H9 (cell line): ENCODE measurements at regions not wholly inside any gene's neighbourhood (a gene's known extent, or its start where the extent isn't known, plus 50 kb on each side); places are given as distances from the start of the nearest gene placed in this dataset.

Source experiments
- DNase-seq: peaks from one replicate; pipeline ENCODE4 v3.0.0-alpha.2; 2017
- H2AFZ ChIP-seq: one replicate; pipeline ENCODE4 v1.6.1; 2013; ENCODE audit warnings: mild to moderate bottlenecking, low read length, control low read depth, moderate library complexity
- H2AK5ac ChIP-seq: 2 replicates; pipeline ENCODE4 v1.6.1; 2013; ENCODE audit warnings: low read length, control low read depth, mixed read lengths; ENCODE audit not compliant: insufficient read length
- H2BK120ac ChIP-seq: one replicate; pipeline ENCODE4 v1.6.1; 2013; ENCODE audit warnings: low read depth, mild to moderate bottlenecking, low read length, control low read depth, inconsistent platforms; ENCODE audit not compliant: poor library complexity, severe bottlenecking
- H2BK12ac ChIP-seq: 2 replicates; pipeline ENCODE4 v1.6.1; 2013; ENCODE audit warnings: low read length, control low read depth, mixed read lengths, low read depth; ENCODE audit not compliant: insufficient read length
- H2BK15ac ChIP-seq: 2 replicates; pipeline ENCODE4 v1.6.1; 2013; ENCODE audit warnings: low read depth, low read length, control low read depth
- H2BK20ac ChIP-seq: one replicate; pipeline ENCODE4 v1.6.1; 2013; ENCODE audit warnings: low read depth, mild to moderate bottlenecking, low read length, control low read depth, inconsistent platforms; ENCODE audit not compliant: poor library complexity, severe bottlenecking
- H2BK5ac ChIP-seq: 2 replicates; pipeline ENCODE4 v1.6.1; 2013; ENCODE audit warnings: low read length, control low read depth, mixed read lengths; ENCODE audit not compliant: insufficient read length
- H3K14ac ChIP-seq: 2 replicates; pipeline ENCODE4 v1.6.1; 2013; ENCODE audit warnings: low read length, control low read depth; ENCODE audit not compliant: insufficient read depth
- H3K18ac ChIP-seq: 2 replicates; pipeline ENCODE4 v1.6.1; 2013; ENCODE audit warnings: low read depth, mild to moderate bottlenecking, mixed read lengths, low read length, control low read depth; ENCODE audit not compliant: insufficient read length
- H3K23ac ChIP-seq: 2 replicates; pipeline ENCODE4 v1.6.1; 2013; ENCODE audit warnings: low read length, control low read depth, mixed read lengths, low read depth; ENCODE audit not compliant: insufficient read length
- H3K23me2 ChIP-seq: 2 replicates; pipeline ENCODE4 v1.6.1; 2013; ENCODE audit warnings: low read depth, mild to moderate bottlenecking, mixed read lengths, low read length, control low read depth; ENCODE audit not compliant: insufficient read length, poor library complexity, severe bottlenecking
- H3K27ac ChIP-seq: 2 replicates; pipeline ENCODE4 v1.5.1; 2013; ENCODE audit warnings: low read length, control low read depth, mixed read lengths, low read depth; ENCODE audit not compliant: insufficient read length
- H3K27me3 ChIP-seq: 2 replicates; pipeline ENCODE4 v1.6.1; 2013; ENCODE audit warnings: low read length, control low read depth, inconsistent platforms; ENCODE audit not compliant: insufficient read depth
- H3K4ac ChIP-seq: 2 replicates; pipeline ENCODE4 v1.6.1; 2013; ENCODE audit warnings: low read depth, mild to moderate bottlenecking, control low read depth, inconsistent platforms, low read length, moderate library complexity
- H3K4me1 ChIP-seq: 2 replicates; pipeline ENCODE4 v1.6.1; 2013; ENCODE audit warnings: low read length, control low read depth, inconsistent platforms; ENCODE audit not compliant: insufficient read depth
- H3K4me2 ChIP-seq: 2 replicates; pipeline ENCODE4 v1.6.1; 2013; ENCODE audit warnings: low read length, control low read depth, mixed read lengths; ENCODE audit not compliant: insufficient read length, insufficient read depth
- H3K56ac ChIP-seq: 2 replicates; pipeline ENCODE4 v1.6.1; 2013; ENCODE audit warnings: low read depth, mild to moderate bottlenecking, mixed read lengths, low read length, control low read depth; ENCODE audit not compliant: insufficient read length
- H3K79me1 ChIP-seq: 2 replicates; pipeline ENCODE4 v1.6.1; 2013; ENCODE audit warnings: low read depth, mild to moderate bottlenecking, moderate library complexity, low read length, control low read depth, inconsistent platforms; ENCODE audit not compliant: insufficient read depth, poor library complexity, severe bottlenecking
- H3K79me2 ChIP-seq: 2 replicates; pipeline ENCODE4 v1.6.1; 2013; ENCODE audit warnings: low read length, control low read depth, inconsistent platforms; ENCODE audit not compliant: insufficient read depth
- H3K9ac ChIP-seq: 2 replicates; pipeline ENCODE4 v1.6.1; 2013; ENCODE audit warnings: low read length, control low read depth, mixed read lengths; ENCODE audit not compliant: insufficient read length; ENCODE audit errors: extremely low read depth
- H3K9me3 ChIP-seq: one replicate; pipeline ENCODE4 v1.6.1; 2013; ENCODE audit warnings: low read depth, low read length, inconsistent platforms; ENCODE audit not compliant: control insufficient read depth
- H3T11ph ChIP-seq: one replicate; pipeline ENCODE4 v1.6.1; 2013; ENCODE audit warnings: mild to moderate bottlenecking, low read length, control low read depth, inconsistent platforms
- H4K20me1 ChIP-seq: one replicate; pipeline ENCODE4 v1.6.1; 2013; ENCODE audit not compliant: control insufficient read depth, insufficient read length, insufficient read depth
- H4K5ac ChIP-seq: 2 replicates; pipeline ENCODE4 v1.6.1; 2013; ENCODE audit warnings: low read depth, mild to moderate bottlenecking, mixed read lengths, low read length, control low read depth; ENCODE audit not compliant: insufficient read length
- H4K8ac ChIP-seq: replicated peaks from 2 replicates; pipeline ENCODE4 v1.6.1; 2013; ENCODE audit warnings: low read length, control low read depth, mixed read lengths, low read depth; ENCODE audit not compliant: insufficient read length
- H4K91ac ChIP-seq: 2 replicates; pipeline ENCODE4 v1.6.1; 2013; ENCODE audit warnings: low read depth, mild to moderate bottlenecking, moderate library complexity, mixed read lengths, low read length, control low read depth; ENCODE audit not compliant: insufficient read length
- H3K27ac Mint-ChIP-seq, 3 experiments: 2 replicates in 2 of 3; 3 replicates in 1 of 3; pipeline ENCODE4 v1.8.0; 2020 to 2021; ENCODE audit warnings: mixed read lengths in 3 of 3, mild to moderate bottlenecking in 1 of 3, moderate library complexity in 1 of 3
- H3K27me3 Mint-ChIP-seq: 2 replicates; pipeline ENCODE4 v1.8.0; 2021; ENCODE audit warnings: low read depth, mild to moderate bottlenecking, moderate library complexity, mixed read lengths
- H3K36me3 Mint-ChIP-seq, 3 experiments: 2 replicates in 2 of 3; 3 replicates in 1 of 3; pipeline ENCODE4 v1.8.0; 2020 to 2021; ENCODE audit warnings: low read depth in 3 of 3, mixed read lengths in 3 of 3; ENCODE audit not compliant: insufficient read depth in 1 of 3
- H3K4me1 Mint-ChIP-seq, 2 experiments: 2 replicates each; pipeline ENCODE4 v1.8.0; 2020; ENCODE audit warnings: mixed read lengths in 2 of 2
- H3K4me3 Mint-ChIP-seq, 2 experiments: 2 replicates in 1 of 2; 3 replicates in 1 of 2; pipeline ENCODE4 v1.8.0; 2020 to 2021; ENCODE audit warnings: mild to moderate bottlenecking in 2 of 2, mixed read lengths in 2 of 2, moderate library complexity in 1 of 2
- H3K9me3 Mint-ChIP-seq, 2 experiments: 2 replicates in 1 of 2; 3 replicates in 1 of 2; pipeline ENCODE4 v1.8.0; 2020; ENCODE audit warnings: mild to moderate bottlenecking in 2 of 2, mixed read lengths in 2 of 2, moderate library complexity in 1 of 2
- WGBS: extraction: QIAGEN DNeasy Blood & Tissue Kit; methylation state at CpG from one replicate; pipeline ENCODE4 v1.1.7; 2013; ENCODE audit warnings: missing lambda C conversion rate, low lambda C conversion rate, mixed read lengths; ENCODE audit not compliant: insufficient read length; ENCODE audit errors: extremely low coverage; 5-methylcytosine and 5-hydroxymethylcytosine counted together
- TF ChIP-seq, protein P1 (sequence below): fragments of 200-600 bp; sonication (generic); conservative IDR thresholded peaks from 3 replicates; pipeline ENCODE4 v1.8.0; 2021; ENCODE audit warnings: antibody characterized with exemption, mild to moderate bottlenecking

DNA sequence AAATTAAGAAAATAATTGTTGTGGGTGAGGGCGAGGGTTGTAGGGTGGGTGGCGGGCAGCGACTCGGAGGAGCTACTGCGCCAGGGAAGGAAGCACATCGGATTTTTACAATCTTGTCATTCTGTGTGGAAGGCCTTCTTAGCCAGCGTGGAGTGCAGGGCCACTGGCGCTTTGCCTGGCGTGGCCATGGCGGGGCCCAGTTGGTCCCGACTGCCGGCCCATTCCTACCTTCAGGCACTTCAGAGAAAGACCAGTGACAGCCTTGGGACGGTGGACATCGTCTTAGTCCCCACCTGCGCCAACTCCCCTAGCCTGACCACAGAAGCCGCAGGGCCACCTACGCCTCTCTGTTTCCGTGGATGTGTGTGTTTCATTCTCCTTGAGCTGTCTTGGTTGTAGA, 136.9 kb upstream of the NEGR1 start:
- H2BK15ac ChIP-seq, result no peak overlapping the region
- H3K23ac ChIP-seq, result no peak overlapping the region
- H4K5ac ChIP-seq, result no peak overlapping the region
- H4K91ac ChIP-seq, result no peak overlapping the region
- no peaks in the 10 kb centered on the region; the same call in 1 of the 2 replicates for H3K27me3 Mint-ChIP-seq
- no peak overlapping the region for H2BK120ac ChIP-seq
- no peak overlapping the region for H3K56ac ChIP-seq
- H3K4me1 Mint-ChIP-seq, result no peaks in the 10 kb centered on the region
- no CpG with 5 or more reads among the region's 18 CpGs for WGBS
- no peak overlapping the region for H3K9ac ChIP-seq
- H3K9me3 ChIP-seq, result no peaks in the 10 kb centered on the region
- no peak overlapping the region for H2BK5ac ChIP-seq
- TF ChIP-seq, protein P1, sequence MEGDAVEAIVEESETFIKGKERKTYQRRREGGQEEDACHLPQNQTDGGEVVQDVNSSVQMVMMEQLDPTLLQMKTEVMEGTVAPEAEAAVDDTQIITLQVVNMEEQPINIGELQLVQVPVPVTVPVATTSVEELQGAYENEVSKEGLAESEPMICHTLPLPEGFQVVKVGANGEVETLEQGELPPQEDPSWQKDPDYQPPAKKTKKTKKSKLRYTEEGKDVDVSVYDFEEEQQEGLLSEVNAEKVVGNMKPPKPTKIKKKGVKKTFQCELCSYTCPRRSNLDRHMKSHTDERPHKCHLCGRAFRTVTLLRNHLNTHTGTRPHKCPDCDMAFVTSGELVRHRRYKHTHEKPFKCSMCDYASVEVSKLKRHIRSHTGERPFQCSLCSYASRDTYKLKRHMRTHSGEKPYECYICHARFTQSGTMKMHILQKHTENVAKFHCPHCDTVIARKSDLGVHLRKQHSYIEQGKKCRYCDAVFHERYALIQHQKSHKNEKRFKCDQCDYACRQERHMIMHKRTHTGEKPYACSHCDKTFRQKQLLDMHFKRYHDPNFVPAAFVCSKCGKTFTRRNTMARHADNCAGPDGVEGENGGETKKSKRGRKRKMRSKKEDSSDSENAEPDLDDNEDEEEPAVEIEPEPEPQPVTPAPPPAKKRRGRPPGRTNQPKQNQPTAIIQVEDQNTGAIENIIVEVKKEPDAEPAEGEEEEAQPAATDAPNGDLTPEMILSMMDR, result no peak
- H3K4me1 ChIP-seq, result no peaks in the 10 kb centered on the region
- H3K27me3 ChIP-seq, result no peaks in the 10 kb centered on the region
- no peak overlapping the region for H2AK5ac ChIP-seq
- H3K27ac ChIP-seq, result no peak overlapping the region
- H3K4ac ChIP-seq, result no peak overlapping the region
- no peaks in the 10 kb centered on the region for H3K79me2 ChIP-seq
- H3K4me3 Mint-ChIP-seq, result no peak overlapping the region
- no peak overlapping the region for H3T11ph ChIP-seq
- no peaks in the 10 kb centered on the region for H3K36me3 Mint-ChIP-seq
- H3K4me2 ChIP-seq, result no peak overlapping the region
- no peaks in the 10 kb centered on the region for H3K23me2 ChIP-seq
- H3K79me1 ChIP-seq, result no peaks in the 10 kb centered on the region
- no peak overlapping the region for H2AFZ ChIP-seq
- no peak overlapping the region for H2BK20ac ChIP-seq
- no peak overlapping the region for H4K8ac ChIP-seq
- no peak for DNase-seq
- no peak overlapping the region for H3K14ac ChIP-seq
- no peak overlapping the region for H3K27ac Mint-ChIP-seq
- H4K20me1 ChIP-seq, result no peaks in the 10 kb centered on the region
- H3K9me3 Mint-ChIP-seq, result no peaks in the 10 kb centered on the region
- H3K18ac ChIP-seq, result no peak overlapping the region
- H2BK12ac ChIP-seq, result no peak overlapping the region
